ENCODE measurements at regions not wholly inside any gene's neighbourhood (a gene's known extent, or its start where the extent isn't known, plus 50 kb on each side); places are given as distances from the start of the nearest gene placed in this dataset.

DNA sequence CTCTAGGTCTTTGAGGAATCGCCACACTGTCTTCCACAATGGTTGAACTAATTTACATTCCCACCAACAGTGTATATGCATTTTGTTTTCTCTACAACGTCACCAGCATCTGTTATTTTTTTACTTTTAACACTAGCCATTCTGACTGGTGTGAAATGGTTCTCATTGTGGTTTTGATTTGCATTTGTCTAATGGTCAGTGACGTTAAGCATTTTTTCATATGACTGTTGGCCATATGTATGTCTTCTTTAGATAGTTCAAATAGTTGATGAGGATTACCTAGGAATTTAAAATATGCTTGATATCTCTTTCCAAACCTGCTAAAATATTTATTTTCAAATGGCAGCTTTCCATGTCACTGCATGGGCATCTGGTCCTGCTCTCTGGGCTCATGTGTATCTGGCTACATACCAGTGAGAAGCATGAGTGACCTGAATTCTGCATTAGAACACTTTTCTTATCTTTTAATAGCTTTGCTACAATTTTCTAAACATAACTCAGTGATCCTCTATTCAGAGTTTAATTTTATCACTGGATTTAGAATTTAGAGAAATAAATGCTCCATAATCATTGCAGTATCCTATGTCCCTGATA is 95.8 kb upstream of the ADAMTS16 start:
- no peak for DNase-seq

DNA sequence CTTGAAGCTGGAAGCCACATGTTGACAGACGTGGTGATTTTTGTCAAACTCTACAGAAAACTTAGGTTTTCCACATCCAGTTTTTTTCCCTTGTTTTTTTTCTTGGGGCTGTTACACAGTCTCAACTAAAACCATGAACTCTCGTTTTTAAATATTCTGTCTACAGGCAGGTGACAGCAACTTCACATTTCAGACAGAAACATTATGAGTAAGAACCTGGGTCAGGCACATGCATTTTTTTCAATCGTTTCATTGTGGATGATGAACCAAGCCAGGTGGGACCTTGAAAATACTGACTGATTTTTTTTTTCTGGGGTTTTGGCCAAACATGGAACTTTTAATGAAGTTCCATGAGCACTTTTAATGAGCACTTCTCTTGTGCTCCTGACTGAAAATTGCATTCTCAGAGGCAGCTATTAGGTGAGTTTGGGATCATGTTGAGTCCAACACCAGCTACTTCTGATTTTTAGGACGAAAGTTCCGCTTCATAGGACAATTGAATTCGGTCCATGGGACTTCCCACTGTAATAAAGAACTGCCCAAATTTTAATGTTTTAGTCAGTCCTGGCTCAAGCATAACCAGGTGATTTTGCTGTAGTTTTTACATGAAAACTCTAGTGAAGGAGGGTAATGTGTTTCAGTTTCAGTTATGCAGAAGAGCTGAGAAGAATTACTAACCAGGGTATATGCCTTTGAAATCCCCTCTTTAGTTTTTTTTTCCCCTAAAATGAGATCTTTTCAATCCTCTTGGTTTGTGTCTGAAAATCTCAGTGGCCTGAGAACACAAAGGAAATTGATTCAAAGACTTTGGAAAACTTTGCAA is 93.2 kb upstream of the ADAMTS16 start:
- DNase-seq, result no peak

DNA sequence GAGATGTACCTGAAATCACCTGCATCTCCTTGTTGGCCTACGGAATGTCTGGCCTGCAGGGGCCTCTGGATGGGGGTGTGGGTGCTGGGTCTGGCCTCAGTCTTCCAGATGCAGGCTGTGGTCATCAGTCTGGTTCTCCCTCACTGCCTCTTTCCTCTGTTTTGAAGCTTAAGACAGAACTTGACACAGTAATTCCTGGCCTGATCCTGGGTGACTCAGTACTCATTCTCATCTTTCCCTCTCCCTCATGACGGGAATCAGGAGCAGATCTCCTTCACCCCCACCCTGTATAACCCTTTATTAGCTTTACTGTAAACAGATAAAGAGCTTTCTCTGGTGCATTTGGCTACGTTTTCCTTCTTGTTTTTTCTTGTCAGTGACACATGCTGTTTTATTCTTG is 89.3 kb upstream of the ADAMTS16 start:
- no peak for DNase-seq

DNA sequence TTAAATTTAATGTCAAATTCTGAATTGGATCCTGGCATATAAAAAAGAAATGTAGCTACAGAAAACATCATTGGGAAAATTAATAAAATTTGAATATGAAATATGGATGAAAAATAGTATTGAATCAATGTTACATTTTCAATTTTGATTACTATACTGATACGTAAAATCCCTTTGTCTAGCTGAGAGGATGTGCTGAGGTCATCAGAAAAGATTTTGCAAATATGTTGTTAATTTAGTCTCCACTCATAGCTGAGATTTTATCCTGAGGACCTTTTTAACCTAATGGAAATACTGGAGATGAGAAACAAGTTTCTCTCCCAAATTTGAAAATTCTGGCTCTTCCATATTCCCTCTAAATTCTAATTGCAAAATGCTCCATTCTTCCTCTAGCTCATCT is 84.4 kb upstream of the ADAMTS16 start:
- DNase-seq, result no peak

DNA sequence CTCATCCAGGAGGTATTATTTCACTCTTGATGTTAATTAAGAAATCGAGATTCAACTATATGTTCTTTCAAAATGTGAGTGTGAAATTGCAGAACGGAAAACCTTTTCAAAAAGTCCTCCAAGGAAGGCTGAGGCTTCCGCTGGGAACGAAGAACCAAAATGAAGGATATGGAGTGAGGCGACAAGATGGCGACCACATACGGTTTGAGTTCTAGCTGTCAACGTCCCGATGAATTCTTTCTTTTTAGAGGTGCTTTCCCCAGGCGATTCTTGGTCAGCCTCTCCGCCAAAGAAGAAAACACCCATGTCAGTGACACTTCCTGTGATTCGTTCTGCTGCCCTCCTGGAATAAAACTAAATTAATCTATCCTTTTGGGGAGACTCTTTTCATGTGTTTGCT is 78.3 kb upstream of the ADAMTS16 start:
- no peak for DNase-seq

DNA sequence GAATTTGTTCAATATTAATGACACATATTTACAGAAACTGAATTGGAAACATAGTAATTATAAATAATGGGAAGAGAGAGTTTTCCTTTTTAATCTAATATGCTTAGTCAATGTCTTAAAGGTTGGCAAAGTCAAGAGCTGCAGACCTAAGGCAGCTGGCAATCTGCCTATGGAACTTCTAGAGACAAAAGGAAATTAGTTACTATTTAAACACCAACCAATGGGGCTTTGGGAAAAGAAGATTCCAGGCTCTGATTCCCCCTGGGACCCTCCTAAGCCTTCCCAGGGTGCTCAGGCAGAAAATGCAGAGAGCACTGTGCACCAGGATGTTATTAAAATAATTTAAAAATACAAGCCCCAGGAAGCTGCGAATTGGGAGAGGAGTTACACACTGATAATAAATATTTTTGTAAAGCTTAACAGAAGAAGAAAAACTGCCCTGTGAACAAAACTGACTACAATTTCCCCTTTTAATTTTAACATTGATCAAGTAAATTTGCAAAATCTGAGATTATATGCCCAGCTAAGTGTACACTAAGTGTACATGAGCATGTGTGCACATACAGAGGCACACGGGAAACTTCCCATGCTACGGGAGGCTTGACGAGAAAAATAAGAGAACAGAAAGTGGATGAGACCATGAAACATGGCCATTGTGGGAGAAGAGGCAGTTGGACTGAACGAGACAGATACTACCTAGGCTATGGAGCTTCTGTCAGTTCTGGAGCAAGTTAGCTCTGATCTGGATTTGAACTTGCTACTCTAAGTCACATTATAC is 77.4 kb upstream of the ADAMTS16 start:
- no peak for DNase-seq

DNA sequence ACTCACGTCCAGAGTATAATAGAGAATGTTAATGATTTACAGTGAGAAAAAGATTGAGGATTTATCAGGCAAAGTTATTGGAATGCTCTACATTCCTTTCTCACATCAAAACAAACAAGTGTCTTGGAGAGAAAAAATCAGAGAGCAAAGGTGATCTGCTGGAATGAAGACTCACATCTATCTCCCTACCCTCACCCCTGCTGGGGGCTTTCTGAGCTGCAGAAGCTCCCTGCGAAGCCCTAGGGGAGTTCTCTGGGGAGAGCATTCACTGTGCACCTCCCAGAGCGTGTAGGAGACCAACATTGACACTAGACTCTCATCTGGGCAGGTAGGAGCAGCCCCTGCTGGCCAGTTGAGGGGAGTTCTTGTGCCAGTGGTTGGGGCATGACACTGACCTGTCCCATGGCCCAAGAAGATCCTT is 76.6 kb upstream of the ADAMTS16 start:
- no peak for DNase-seq

DNA sequence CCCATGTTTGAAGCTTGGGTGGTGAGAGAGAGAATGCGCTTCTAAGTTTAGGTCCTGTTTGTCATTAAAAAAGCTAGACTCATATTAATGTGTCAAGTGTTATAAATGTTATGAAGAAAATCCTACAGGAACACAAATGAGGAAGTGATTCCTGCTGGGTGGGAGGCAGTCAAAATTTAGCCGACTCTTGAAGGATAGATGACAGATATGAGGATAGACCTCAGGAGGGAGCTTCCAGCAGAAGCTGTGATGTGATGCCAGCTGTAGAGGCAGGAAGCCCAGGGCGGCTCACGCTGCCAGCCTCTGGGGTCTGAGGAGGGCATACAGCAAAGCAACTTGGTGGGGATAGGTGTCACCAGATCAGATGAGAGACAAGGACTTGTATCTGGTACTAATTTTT is 74.7 kb upstream of the ADAMTS16 start:
- no peak for DNase-seq

DNA sequence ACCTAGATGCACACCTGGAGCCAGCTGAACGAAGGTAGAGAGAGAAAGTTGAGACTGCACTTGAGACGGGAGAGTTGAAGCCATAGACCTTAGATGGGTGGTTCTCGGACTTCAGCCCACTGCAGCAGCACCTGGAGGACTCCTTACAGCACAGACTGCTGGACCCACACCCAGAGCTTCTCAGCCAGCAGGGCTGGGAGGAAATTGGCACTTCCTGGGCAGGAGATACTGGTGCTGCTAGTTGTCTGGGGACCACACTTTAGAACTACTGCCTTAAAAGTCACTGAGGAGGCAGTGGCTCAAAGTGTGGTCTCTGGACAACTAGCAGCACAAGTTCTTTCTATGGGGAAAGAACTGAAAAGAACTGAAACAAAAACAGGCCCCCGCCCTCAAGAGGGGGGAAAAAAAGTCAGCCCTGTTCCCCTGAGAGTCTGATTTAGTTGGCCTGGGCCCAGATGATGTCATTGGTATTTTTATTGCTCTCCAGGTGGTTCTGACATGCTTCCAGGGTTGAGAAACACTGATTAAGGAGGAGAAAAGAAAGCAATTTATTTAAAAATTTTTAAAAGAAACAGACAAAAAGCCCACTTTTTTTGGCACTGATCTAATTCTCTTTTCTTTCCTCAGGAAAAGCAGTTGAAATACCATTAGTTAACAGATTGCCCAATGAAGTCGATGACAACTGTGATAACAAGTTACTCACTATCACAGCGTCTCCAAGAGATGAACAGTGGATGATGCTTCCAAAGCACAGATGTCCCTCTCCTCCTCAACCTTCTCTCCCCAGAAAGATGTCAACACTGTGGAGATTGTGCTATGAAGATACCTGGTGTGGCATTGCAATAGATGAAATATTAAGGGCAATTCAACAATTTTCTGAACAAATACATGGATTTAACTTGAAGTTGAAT is 73.6 kb upstream of the ADAMTS16 start:
- no peak for DNase-seq

DNA sequence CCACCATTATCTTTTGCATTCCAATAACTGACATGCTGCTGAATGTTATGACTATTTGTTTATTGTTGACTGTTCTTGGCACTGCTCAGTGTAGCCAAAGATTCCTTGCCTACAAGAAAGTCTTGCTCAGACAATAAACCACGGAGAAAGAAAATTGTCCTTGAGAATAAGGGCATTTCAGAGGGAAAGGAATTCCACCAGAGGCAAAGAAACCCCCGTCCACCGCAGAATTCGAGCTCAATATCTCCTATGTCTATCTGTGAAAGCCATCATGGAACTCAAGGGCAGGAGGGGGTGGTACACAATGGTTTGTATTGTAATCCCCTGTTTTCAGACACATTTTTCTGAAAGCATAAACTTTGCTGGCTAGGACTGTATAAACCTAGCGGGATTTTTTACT is 70.3 kb upstream of the ADAMTS16 start:
- DNase-seq, result no peak

DNA sequence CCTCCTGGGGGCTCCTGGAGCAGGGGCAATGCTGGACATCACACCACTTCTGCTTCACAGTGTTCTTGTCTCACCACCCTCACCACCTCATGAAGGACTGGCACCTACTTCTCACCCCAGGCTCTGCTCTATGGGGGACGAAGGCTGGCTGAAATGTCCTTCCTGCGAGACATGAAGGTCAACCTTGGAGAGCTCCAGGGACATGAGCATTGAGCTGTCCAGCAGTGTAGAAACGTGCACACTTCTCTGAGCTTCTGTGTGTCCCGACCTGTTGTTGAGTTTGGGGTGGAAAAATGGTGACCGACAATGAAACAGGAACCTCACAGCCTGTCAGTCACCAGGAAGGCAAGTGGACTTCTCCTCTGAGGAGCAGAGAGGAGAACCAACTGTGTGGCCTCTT is 68.6 kb upstream of the ADAMTS16 start:
- no peak for DNase-seq

DNA sequence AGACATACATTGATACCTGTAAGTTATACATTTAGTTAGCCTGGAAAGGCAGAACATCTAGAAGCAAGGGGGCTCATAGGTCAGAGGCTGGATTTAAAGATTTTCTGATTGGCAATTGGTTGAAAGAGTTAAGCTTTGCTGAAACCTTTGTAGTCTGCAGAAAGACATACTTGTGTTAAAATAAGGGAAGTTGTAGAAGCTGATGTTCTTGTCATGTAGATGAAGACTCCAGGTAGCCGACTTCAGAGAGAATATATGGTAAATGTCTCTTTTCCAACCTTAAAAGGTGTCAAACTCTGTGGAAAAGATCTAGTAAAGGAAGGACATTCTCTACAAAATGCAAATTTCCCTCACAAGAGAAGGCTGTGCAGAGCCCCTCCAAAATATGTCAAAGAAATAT is 62.9 kb upstream of the ADAMTS16 start:
- no peak for DNase-seq

DNA sequence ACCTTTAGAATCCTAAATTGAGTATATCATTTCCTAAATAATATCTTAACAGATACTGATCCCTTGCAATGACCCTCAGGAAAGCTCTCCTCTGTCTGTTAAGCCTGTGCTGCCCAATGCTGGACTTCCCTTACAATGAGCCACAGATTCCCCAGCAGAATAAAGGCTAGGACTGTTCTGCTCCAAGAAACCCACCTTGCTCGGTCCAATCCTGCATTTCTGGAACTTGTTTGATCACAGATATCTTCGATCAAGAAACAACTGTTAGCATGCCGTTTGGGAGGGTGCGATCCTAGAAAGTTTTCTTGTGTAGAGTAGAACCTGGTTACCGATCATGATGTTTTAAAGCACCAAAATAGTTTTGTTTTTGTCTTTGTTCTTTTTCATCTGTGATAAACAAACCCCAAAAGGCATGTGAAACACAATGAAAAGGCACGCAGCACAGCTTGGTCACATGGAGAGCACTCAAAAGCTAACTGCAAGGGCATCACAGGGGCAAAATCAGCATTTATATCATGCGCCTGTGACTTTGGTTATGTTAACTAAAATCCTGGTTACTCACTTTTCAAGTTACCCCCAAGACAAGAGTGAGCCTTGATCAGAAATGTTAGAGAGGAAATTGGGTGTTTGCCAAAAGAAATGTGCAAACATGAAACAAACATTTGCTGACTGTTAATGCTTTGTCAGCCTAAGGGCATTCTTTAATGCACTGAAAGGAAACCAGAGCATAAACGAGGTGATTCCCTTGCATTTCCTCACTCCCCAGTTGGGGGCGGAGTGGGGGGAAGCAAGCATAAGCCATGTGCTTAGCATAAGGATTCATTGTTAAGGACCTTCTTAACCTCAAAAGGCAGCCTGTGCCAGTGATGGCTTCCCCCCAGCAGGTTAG is 61.9 kb upstream of the ADAMTS16 start:
- no peak for DNase-seq

DNA sequence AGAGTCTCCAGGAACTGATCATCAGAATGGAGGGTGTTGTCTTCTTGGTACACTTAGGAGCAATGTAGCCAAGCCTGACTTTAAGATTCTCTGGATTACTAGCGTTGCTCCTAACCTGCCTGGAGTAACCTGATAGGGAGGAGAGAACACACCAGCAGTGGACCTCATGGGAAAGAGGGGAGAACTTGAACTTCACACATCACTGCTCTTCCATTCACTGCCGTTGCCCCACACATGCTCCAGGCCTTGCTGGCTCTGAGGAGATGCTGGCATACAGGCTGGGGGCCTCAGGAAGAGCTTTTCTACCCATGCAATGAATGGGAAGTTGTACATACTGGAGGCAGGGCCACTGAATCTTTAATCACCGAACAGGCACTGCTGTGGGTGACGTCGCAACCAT is 60.3 kb upstream of the ADAMTS16 start:
- no peak for DNase-seq

DNA sequence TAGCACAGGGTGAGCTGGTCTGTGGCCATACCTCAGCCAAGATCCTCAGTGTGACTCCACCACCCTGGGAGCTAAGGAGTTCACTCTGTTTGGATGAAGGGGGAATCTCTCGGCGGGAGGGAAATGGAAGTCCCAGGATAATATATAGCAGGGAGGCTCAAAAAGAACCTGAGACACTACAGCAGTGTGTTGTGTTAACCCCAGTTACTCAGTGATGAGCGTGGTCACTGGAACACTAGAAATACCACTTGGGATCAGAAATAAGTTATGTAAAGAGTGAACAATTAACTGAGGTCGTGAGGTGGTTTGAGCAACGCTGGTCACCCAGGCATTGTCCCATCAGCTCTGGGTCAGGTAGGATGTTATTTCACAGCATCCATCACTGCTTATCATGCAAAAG is 59.3 kb upstream of the ADAMTS16 start:
- no peak for DNase-seq

DNA sequence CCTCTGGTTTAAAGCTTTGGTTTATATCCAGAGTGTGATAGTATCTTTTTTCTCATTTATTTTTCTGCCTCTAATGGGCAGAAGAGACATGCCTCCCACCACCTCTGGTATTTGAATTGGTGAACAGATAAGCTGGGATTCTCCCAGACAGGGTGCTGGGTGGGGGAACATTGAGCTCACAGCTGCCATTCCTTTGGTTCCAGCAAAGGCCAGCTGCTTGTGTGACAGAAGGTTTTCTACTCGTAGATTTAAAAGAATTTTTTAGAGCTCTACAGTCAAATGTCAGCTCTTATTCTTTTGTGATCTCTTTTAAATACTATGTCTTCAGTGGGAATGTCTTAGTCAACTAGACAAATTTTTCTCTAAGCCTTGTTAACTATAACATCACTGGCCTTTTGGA is 54.7 kb upstream of the ADAMTS16 start:
- DNase-seq, result no peak

DNA sequence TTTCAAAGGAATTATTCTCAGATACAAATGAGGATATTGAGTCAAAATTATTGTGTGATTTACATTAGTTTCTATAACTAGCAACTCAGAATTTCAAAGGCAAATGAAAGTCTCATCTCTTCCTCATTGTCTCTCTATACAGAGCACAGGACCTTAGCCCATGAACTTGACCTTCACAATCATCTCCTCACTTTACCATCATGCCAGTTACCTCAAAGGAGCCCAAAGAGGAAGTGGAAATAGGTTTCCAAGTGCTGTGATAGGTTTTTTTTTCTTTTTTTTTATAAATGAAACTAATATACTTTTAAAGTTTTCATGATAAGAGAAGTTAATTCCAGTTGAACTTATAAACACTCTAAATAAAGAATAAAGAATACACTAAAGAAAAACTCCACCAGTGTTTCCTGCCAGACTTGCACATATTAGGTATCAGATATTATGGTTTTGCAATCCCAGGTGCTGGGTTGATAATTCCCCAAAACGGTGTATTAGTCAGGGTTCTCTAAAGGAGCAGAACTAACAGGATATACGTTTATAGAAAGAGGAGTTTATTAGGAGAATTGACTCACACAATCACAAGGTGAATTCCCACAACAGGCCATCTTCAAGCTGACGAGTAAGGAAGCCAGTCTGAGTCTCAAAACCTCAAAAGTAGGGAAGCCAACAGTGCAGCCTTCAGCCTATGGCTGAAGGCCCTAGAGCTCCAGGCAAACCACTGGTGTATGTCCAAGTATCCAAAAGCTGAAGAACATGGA is 50.1 kb upstream of the ADAMTS16 start:
- no peak for DNase-seq

All from right forelimb (tissue), 1 donor.